ENCODE measurements at regions not wholly inside any gene's neighbourhood (a gene's known extent, or its start where the extent isn't known, plus 50 kb on each side); places are given as distances from the start of the nearest gene placed in this dataset.

DNA sequence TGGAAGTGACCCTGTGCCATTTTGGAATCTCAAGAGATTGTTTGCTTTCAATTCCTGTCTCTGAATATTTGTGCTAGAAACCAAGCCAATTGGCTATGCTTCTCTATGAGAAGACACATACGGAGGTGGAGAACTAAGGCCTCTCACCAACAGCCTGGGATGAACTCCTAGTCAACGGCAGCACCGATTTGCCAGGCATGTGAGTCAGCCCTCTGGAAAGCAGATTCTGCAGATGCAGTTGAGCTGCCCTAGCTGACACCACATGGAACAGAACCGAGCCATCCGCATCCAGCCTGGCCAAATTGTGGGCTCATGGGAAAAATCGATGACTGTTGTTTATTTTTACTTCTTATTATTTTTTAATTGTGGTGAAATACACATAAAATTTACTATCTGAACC, 58.2 kb upstream of the WDFY3 start:
- TF ChIP-seq EZH2 (IDR thresholded peaks at IDR 0.05; ENCODE audit: borderline replicate concordance, low read depth, low read length, severe bottlenecking) (no peak), POLR2AphosphoS5 (IDR thresholded peaks at IDR 0.05; ENCODE audit: insufficient read depth, low read depth, low read length) (no peak), JUN (IDR thresholded peaks at IDR 0.05; ENCODE audit: borderline replicate concordance, insufficient read depth, insufficient read length, low read depth) (no peak), POLR2A (IDR thresholded peaks at IDR 0.05; ENCODE audit: low read depth, low read length) (no peak), MYC (IDR thresholded peaks at IDR 0.05; ENCODE audit: low read depth, low read length) (no peak), FOS (IDR thresholded peaks at IDR 0.05; ENCODE audit: borderline replicate concordance, insufficient read depth, low read length) (no peak)
- TF ChIP-seq, protein P1, sequence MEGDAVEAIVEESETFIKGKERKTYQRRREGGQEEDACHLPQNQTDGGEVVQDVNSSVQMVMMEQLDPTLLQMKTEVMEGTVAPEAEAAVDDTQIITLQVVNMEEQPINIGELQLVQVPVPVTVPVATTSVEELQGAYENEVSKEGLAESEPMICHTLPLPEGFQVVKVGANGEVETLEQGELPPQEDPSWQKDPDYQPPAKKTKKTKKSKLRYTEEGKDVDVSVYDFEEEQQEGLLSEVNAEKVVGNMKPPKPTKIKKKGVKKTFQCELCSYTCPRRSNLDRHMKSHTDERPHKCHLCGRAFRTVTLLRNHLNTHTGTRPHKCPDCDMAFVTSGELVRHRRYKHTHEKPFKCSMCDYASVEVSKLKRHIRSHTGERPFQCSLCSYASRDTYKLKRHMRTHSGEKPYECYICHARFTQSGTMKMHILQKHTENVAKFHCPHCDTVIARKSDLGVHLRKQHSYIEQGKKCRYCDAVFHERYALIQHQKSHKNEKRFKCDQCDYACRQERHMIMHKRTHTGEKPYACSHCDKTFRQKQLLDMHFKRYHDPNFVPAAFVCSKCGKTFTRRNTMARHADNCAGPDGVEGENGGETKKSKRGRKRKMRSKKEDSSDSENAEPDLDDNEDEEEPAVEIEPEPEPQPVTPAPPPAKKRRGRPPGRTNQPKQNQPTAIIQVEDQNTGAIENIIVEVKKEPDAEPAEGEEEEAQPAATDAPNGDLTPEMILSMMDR (IDR thresholded peaks at IDR 0.05; ENCODE audit: extremely low read depth in 1 of 2, insufficient read depth in 1 of 2, low read depth in 1 of 2, low read length in 2 of 2): no peak
- TF ChIP-seq, protein P2, sequence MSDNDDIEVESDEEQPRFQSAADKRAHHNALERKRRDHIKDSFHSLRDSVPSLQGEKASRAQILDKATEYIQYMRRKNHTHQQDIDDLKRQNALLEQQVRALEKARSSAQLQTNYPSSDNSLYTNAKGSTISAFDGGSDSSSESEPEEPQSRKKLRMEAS (IDR thresholded peaks at IDR 0.05; ENCODE audit: insufficient read depth, insufficient read length): no peak
